ENCODE measurements at regions not wholly inside any gene's neighbourhood (a gene's known extent, or its start where the extent isn't known, plus 50 kb on each side); places are given as distances from the start of the nearest gene placed in this dataset.

DNA sequence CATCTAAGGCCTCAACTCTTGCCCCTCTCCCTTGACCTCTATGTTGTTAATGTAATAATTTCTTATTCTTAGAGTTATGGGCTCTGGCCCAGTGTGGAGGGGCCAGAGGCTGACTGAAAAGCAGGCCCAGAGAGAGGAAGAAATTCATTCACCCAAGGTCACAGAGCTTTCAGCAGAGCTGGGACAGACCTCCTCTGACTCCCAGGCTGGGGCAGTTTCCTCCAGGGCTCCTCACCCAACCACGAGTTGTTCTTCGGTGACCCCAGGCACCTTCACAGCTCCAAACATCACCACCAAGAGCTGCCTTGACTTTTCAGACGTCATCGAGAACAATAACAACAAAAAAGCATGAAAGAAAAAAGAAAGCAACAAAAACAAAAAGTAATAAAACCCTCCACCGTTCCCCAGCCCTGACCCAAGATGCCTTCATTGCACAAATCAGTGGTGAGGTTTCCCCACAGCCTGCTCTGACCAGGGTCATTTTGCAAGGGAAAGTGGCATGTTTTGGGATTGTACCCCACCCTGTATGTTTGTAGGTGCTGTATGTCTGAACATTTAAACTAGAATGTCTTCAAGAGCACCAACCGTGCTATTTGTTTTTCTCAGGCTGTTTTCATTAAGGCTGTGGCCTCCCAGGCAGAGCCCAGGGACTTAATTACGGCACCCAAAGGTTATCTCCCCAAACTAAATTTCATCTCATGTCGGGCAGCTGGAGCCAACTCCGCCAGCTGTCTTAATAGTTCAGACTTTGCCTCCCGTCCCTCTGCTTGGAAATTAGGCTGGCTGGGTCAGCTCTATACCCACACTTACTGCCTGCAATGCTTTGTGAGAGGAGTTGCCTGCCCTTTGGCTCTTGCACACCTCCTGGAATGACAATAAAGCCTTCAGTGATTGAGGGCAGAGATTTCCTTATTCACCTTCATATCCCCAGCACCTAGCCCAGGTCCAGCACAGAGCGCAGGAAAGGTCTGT lies 173.8 kb downstream of the RPLP1 start:
- no peak for DNase-seq (ENCODE audit: low read depth)

DNA sequence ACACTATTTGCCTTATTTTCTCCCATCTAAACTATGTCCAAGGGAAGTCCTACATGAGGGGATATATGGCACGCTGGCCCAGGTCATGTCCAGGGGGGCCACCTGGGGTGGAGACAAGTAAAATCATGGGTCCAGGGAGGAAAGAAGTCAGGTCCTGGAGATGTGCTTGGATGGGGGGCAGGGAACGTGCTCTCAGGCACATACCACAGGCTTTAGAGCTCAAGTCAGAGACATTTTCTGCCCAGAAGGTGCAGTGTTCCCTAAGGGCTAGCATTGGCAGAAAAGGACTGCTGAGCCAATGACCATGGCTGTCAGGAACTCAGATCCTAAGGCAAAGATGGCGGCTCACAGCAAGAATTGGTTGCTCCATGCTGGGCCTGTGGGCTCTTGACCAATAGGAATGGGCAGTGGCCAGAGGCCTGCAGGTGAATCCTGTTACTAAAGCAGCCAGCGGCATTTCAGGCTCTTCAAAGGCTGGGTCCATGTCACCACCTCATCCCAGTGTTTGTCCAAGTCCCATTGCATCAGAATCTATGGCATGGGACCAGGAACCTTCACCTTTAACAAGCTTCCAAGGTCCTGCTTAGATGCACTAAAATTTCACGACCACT lies 175.0 kb downstream of the RPLP1 start:
- DNase-seq (ENCODE audit: low read depth): no peak

DNA sequence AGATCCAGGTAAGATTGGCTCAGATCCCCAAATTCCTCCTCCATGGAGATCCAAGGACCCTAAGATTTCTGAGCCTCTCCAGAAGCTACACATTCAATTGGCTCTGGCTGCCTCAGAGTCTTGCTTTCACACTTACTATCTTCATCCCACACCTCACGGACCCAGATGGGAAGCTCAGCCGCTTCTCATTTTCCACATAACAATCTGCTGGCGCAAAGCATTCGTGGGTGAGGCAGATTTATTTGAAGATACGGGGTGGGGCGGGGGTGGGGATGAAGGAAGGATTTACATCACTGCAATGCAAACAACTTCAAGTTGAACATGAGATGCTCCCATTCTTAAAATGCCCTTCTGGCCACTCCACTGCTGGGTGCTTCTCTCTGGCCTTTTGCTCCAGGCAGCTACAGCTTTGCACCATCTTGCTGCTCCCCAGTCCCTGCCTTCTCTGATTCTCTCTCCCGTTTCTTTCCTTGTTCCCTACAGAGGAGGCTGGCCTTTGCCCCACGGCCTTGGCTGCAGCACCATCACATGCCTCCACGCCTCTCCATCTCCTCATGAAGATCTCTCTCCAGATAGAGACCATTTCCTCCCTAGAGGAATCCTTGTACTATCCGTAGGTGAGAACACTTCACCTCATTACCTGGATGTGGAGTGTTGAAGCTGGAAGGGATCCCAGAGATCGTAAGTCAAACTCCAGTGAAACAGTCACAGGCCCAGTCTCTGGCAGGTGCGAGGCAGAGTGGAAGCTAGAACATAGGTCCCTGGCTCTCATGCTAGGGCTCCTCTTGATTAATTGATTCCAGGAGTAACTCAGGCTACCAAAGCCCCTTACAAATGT lies 175.9 kb downstream of the RPLP1 start:
- no peak for DNase-seq (ENCODE audit: low read depth)

GRCh38 chr15:69629631-69630161 lies 177.1 kb downstream of the RPLP1 start:
- no peak for DNase-seq (ENCODE audit: low read depth)

DNA sequence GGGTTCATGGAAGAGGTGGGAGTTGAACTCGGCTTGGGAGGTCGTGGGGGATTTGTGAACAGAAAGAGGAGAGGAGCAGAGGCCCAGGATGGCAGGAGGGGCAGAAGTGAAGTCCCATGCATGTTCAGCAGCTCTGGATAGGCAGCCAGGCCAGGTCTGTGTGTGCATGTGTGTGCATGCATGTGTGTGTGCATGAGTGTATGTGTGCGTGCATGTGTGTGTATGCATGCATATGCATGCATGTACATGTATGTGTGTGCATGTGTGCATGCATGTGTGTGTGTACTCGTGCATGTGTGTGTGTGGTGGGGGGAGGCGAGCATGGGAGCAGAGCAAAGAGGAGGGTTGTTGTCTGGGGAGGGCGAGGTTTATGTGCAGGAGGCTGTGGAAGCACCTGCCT lies 178.4 kb downstream of the RPLP1 start:
- no peak for DNase-seq (ENCODE audit: low read depth)

GRCh38 chr15:69631978-69632377 lies 179.4 kb downstream of the RPLP1 start:
- no peak for DNase-seq (ENCODE audit: low read depth)

GRCh38 chr15:69634860-69635259 lies 182.2 kb downstream of the RPLP1 start:
- no peak for DNase-seq (ENCODE audit: low read depth)

- no peak for DNase-seq (ENCODE audit: low read depth)
Observed at GRCh38 chr15:69636169-69636915, 183.7 kb downstream of the RPLP1 start.

- no peak for DNase-seq (ENCODE audit: low read depth)
Observed at GRCh38 chr15:69637818-69638217, 185.2 kb downstream of the RPLP1 start.

DNA sequence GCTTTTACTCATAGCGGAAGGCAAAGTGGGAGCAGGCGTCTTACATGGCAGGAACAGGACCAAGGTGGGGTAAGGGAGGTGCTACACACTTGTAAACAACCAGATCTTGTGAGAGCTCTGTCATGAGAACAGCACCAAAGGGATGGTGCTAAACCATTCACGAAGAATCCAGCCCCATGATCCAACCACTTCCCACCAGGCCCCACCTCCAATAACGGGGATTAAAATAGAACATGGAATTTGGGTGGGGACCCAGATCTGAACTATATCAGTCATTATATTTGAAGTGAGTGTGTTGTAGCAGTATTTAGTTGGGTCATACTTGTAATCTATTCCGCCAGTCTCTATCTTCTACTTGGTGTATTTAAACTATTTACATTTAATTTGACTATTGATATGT lies 190.9 kb downstream of the RPLP1 start:
- no peak for DNase-seq (ENCODE audit: low read depth)

DNA sequence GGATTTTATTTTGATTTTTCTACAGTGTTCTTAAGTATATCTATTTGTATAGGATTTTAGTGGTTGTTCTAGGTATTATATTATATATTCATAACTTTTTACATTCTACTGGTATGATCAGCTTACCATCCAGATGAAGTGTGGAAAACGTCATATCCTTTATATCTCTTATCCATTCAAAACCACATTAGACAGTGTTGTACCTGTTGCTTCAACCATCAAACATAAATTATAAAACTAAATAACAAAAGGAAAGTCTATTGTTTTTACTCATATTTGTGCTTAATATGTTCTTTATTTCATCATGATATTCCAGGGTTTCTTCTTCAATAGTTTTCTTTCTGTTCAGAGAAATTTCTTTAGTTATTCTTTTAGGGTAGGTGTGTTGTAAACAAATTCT lies 191.4 kb downstream of the RPLP1 start:
- DNase-seq (ENCODE audit: low read depth): no peak

- DNase-seq (ENCODE audit: low read depth): no peak
Observed at GRCh38 chr15:69644876-69645275, 192.3 kb downstream of the RPLP1 start.

DNA sequence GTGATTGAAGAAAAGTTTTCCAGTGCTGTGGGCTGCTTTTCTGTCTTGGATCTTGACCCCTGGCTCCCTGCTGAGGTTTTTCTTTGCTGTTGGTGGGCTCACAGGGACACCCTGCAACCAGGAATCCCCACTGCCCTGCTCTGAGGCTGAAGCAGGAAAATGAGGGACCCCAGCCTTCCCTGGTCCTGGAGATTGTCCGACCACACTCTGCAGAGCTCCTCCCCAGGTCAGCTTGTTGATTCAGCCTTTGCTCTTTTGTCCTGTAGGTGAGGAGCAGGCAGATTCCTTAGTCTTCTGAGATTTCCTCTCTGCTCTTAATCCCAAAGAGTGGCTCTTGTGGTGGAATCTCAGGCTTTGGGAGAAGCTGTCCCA lies 194.5 kb downstream of the RPLP1 start:
- DNase-seq (ENCODE audit: low read depth): no peak

DNA sequence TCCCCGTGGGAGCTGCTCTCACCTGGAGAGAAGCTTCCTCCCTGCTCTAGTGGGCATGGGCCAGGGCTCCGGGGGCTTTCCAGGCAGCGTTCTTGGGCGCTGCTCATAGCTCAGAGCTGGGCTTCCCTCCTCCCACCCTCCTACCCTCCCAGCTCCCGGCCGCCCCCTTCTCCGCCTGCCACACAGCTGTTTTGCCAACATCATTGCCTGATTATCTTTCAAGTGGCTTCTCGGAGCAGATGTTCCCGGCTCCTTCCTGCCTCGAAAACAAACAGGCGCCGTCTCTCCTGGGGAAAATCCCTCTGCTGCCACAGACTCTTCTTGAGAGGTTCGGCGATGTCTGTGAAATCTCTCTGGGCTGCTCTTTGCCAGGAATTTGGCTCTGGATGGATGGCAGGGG lies 195.6 kb downstream of the RPLP1 start:
- DNase-seq (ENCODE audit: low read depth): no peak

GRCh38 chr15:69648775-69649735 lies 196.4 kb downstream of the RPLP1 start:
- no peak for DNase-seq (ENCODE audit: low read depth)

GRCh38 chr15:69652293-69652692 lies 199.7 kb downstream of the RPLP1 start:
- no peak for DNase-seq (ENCODE audit: low read depth)

DNA sequence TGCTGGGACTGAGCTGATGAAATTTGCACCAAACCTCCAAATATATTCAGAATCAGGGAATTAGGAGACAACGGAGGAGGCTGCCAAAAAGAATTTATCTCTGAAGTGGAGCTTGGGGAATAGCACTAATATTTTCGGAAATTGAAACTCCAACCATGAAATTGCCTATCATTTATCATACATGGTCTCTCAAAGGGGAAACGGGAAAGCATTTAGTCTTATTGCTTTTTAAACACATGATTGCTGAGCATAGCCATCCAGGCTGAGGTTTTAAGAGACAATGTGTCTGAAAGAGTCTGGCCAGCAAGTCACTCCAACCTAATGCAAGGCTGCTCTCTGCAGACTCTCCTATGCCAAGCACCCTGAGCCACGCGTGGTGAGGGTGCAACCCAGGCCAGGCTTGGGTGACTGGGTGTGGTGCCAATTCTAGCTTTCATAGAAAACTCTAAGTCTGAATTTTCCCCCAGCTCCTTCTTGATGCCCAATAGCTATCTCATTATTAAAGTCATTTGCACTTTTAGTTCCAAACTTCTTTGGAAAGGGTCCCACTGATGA lies 200.2 kb downstream of the RPLP1 start:
- DNase-seq (ENCODE audit: low read depth): no peak

- DNase-seq (ENCODE audit: low read depth): no peak
Observed at GRCh38 chr15:69653306-69653705, 200.7 kb downstream of the RPLP1 start.

- no peak for DNase-seq (ENCODE audit: low read depth)
Observed at GRCh38 chr15:69653846-69654245, 201.2 kb downstream of the RPLP1 start.
